Body of pancreas (tissue), 4 donors: ENCODE measurements at regions not wholly inside any gene's neighbourhood (a gene's known extent, or its start where the extent isn't known, plus 50 kb on each side); places are given as distances from the start of the nearest gene placed in this dataset.
"Not testable (repeated sequence)": the region's sequence is repeated elsewhere in the genome, so short reads cannot be mapped to it uniquely, and the experiment has no call there.

Source experiments
- POLR2A ChIP-seq, 3 donors: fragments of 450-650 bp; IDR thresholded peaks; one replicate each; pipeline ENCODE4 v1.6.1; 2016; ENCODE audit warnings: antibody characterized with exemption in 3 of 3, mild to moderate bottlenecking in 2 of 3
- TF ChIP-seq, protein P1 (sequence below), 7 experiments: fragments of 450-650 bp in 4 of 7; fragments of 200-600 bp in 3 of 7; sonication (generic) in 3 of 7; IDR thresholded peaks; one replicate each; pipeline ENCODE4 v1.5.1; 2016 to 2019; ENCODE audit warnings: antibody characterized with exemption in 7 of 7

DNA sequence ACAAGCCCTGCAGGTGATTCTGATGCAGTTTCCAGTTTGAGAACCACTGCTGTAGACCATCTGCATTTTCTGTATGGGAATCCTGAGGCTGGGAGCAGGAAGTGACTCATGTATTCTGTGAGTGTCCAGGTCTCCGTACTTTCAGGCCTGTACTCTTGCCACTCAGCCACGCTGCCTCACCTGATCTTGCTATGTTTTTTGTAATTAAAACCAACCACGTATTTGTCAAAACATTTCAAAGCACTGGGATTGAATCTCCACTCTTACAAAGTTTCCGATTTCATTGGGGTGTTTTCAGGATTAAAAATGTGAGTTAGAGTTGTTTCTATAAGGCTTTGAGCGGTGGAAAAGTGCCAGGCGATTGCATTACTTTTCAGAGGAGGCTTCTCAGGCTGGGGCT, 2907.5 kb downstream of the RPIA start:
- TF ChIP-seq, protein P1, sequence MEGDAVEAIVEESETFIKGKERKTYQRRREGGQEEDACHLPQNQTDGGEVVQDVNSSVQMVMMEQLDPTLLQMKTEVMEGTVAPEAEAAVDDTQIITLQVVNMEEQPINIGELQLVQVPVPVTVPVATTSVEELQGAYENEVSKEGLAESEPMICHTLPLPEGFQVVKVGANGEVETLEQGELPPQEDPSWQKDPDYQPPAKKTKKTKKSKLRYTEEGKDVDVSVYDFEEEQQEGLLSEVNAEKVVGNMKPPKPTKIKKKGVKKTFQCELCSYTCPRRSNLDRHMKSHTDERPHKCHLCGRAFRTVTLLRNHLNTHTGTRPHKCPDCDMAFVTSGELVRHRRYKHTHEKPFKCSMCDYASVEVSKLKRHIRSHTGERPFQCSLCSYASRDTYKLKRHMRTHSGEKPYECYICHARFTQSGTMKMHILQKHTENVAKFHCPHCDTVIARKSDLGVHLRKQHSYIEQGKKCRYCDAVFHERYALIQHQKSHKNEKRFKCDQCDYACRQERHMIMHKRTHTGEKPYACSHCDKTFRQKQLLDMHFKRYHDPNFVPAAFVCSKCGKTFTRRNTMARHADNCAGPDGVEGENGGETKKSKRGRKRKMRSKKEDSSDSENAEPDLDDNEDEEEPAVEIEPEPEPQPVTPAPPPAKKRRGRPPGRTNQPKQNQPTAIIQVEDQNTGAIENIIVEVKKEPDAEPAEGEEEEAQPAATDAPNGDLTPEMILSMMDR (IDR thresholded peaks at IDR 0.05) = not testable (repeated sequence)
- not testable (repeated sequence) for TF ChIP-seq POLR2A (IDR thresholded peaks at IDR 0.05)
